Stimulated activated memory B cell treated with anti-CD40 and anti-IgM and Interleukin-4, amounts not matched to agents 10 μg/mL and 1 μg/mL and 100 μg/mL, for 72 hours (primary cell): ENCODE measurements at regions not wholly inside any gene's neighbourhood (a gene's known extent, or its start where the extent isn't known, plus 50 kb on each side); places are given as distances from the start of the nearest gene placed in this dataset.

Experiments used
- ATAC-seq: fragments of 150-1000 bp; cut with Tn5 transposase; 2 replicates; pipeline ENCODE4 v1.10.0; 2021
- H3K27ac Mint-ChIP-seq: one replicate; pipeline ENCODE4 v1.8.0; 2022; ENCODE audit warnings: mild to moderate bottlenecking, mixed read lengths
- H3K27me3 Mint-ChIP-seq: one replicate; pipeline ENCODE4 v1.8.0; 2022; ENCODE audit warnings: mixed read lengths
- H3K36me3 Mint-ChIP-seq: one replicate; pipeline ENCODE4 v1.8.0; 2022; ENCODE audit warnings: mixed read lengths
- H3K4me1 Mint-ChIP-seq: one replicate; pipeline ENCODE4 v1.8.0; 2022; ENCODE audit warnings: mixed read lengths
- H3K4me3 Mint-ChIP-seq: one replicate; pipeline ENCODE4 v1.8.0; 2022; ENCODE audit warnings: mild to moderate bottlenecking, moderate library complexity, mixed read lengths
- H3K9me3 Mint-ChIP-seq: one replicate; pipeline ENCODE4 v1.8.0; 2022; ENCODE audit warnings: mixed read lengths

GRCh38 chr3:31482493-31483200 lies 50.1 kb upstream of the STT3B start:
- H3K9me3 Mint-ChIP-seq: peaks cover 3% of the 10 kb centered on the region
- H3K4me1 Mint-ChIP-seq: peaks cover 3% of the 10 kb centered on the region
- no peak for ATAC-seq
- H3K36me3 Mint-ChIP-seq: peaks cover 6% of the 10 kb centered on the region
- H3K27me3 Mint-ChIP-seq: no peaks in the 10 kb centered on the region
- H3K27ac Mint-ChIP-seq: no peak overlapping the region
- H3K4me3 Mint-ChIP-seq: no peak overlapping the region
